ENCODE measurements at regions not wholly inside any gene's neighbourhood (a gene's known extent, or its start where the extent isn't known, plus 50 kb on each side); places are given as distances from the start of the nearest gene placed in this dataset.
A peak's percentile ranks its signal among the peaks of the same experiment; 100 is the strongest.
"Not testable (repeated sequence)": the region's sequence is repeated elsewhere in the genome, so short reads cannot be mapped to it uniquely, and the experiment has no call there.

GRCh38 chr20:40968816-40969562 is 59.6 kb upstream of the TOP1 start:
- TF ChIP-seq CTCF (conservative IDR thresholded peaks at IDR 0.05; ENCODE audit: low read depth, low read length), result peak; percentile 99
- peak overlapping the region; percentile 62 for H3K4me3 ChIP-seq (ENCODE audit: low read depth, low read length)
- not testable (repeated sequence) for DNase-seq (ENCODE audit: low read depth)

- no peak overlapping the region for H3K4me3 ChIP-seq (ENCODE audit: low read depth, low read length)
- peak; percentile 44 for TF ChIP-seq CTCF (conservative IDR thresholded peaks at IDR 0.05; ENCODE audit: low read depth, low read length)
- no peak for DNase-seq (ENCODE audit: low read depth)
These were observed 58.4 kb upstream of the TOP1 start for GRCh38 chr20:40970218-40970617.

GRCh38 chr20:40977218-40977617 is 51.4 kb upstream of the TOP1 start:
- no peak for DNase-seq (ENCODE audit: low read depth)
- no peak for TF ChIP-seq CTCF (conservative IDR thresholded peaks at IDR 0.05; ENCODE audit: low read depth, low read length)
- H3K4me3 ChIP-seq (ENCODE audit: low read depth, low read length), result no peak overlapping the region

- no peak for TF ChIP-seq CTCF (conservative IDR thresholded peaks at IDR 0.05; ENCODE audit: low read depth, low read length)
- DNase-seq (ENCODE audit: low read depth), result no peak
These were observed 49.9 kb upstream of the TOP1 start for GRCh38 chr20:40978761-40979160.

More at GRCh38 chr20:40978761-40979160, 49.9 kb upstream of the TOP1 start:
- no peak overlapping the region for H3K4me3 ChIP-seq (ENCODE audit: low read depth, low read length)

Measured in epithelial cell of proximal tubule (primary cell).